NOMO-1 treated with DMSO at 0.1 percent for 48 hours (cell line): ENCODE measurements at regions not wholly inside any gene's neighbourhood (a gene's known extent, or its start where the extent isn't known, plus 50 kb on each side); places are given as distances from the start of the nearest gene placed in this dataset.

ENCODE experiments used
- DNase-seq: peaks from one replicate; lab custom pipeline; 2025; ENCODE audit not compliant: unreplicated experiment; lab: John Stamatoyannopoulos, UW

GRCh38 chr20:60543598-60543997, 585.4 kb downstream of the CDH26 start:
- no peak for DNase-seq

- no peak for DNase-seq
Measured at GRCh38 chr20:60553095-60553494, 594.9 kb downstream of the CDH26 start.

GRCh38 chr20:60558486-60558885, 600.3 kb downstream of the CDH26 start:
- no peak for DNase-seq

GRCh38 chr20:60559462-60559861, 601.2 kb downstream of the CDH26 start:
- no peak for DNase-seq

- no peak for DNase-seq
Measured at GRCh38 chr20:60561052-60561451, 602.8 kb downstream of the CDH26 start.

- DNase-seq = no peak
Measured at GRCh38 chr20:60565083-60565482, 606.9 kb downstream of the CDH26 start.

GRCh38 chr20:60565551-60565950, 607.3 kb downstream of the CDH26 start:
- DNase-seq = no peak

GRCh38 chr20:60569116-60569515, 610.9 kb downstream of the CDH26 start:
- DNase-seq = no peak

GRCh38 chr20:60570481-60571277, 612.5 kb downstream of the CDH26 start:
- DNase-seq = no peak

GRCh38 chr20:60573003-60573680, 614.9 kb downstream of the CDH26 start:
- DNase-seq = no peak

GRCh38 chr20:60576236-60576635, 618.0 kb downstream of the CDH26 start:
- no peak for DNase-seq

GRCh38 chr20:60579941-60580515, 621.8 kb downstream of the CDH26 start:
- no peak for DNase-seq

- DNase-seq = no peak
Measured at GRCh38 chr20:60581606-60582115, 623.4 kb downstream of the CDH26 start.

- DNase-seq = peak; percentile 16
Measured at GRCh38 chr20:60583741-60584140, 625.5 kb downstream of the CDH26 start.

GRCh38 chr20:60584221-60584620, 626.0 kb downstream of the CDH26 start:
- no peak for DNase-seq

- DNase-seq = no peak
Measured at GRCh38 chr20:60585651-60586050, 627.4 kb downstream of the CDH26 start.

GRCh38 chr20:60586269-60587050, 628.2 kb downstream of the CDH26 start:
- no peak for DNase-seq

- DNase-seq = no peak
Measured at GRCh38 chr20:60587986-60588385, 629.8 kb downstream of the CDH26 start.

- peak; percentile 31 for DNase-seq
Measured at GRCh38 chr20:60589623-60590022, 631.4 kb downstream of the CDH26 start.

- no peak for DNase-seq
Measured at GRCh38 chr20:60591172-60591799, 633.1 kb downstream of the CDH26 start.

- no peak for DNase-seq
Measured at GRCh38 chr20:60598528-60598927, 640.3 kb downstream of the CDH26 start.
